ENCODE measurements at regions not wholly inside any gene's neighbourhood (a gene's known extent, or its start where the extent isn't known, plus 50 kb on each side); places are given as distances from the start of the nearest gene placed in this dataset.
A peak's percentile ranks its signal among the peaks of the same experiment; 100 is the strongest.

GRCh38 chr14:97273540-97273939, 476.4 kb downstream of the VRK1 start:
- DNase-seq: no peak

GRCh38 chr14:97274626-97275025, 477.4 kb downstream of the VRK1 start:
- DNase-seq: no peak

GRCh38 chr14:97275276-97275675, 478.1 kb downstream of the VRK1 start:
- no peak for DNase-seq

- no peak for DNase-seq
These were observed 479.4 kb downstream of the VRK1 start for GRCh38 chr14:97276573-97276972.

GRCh38 chr14:97277711-97278110, 480.5 kb downstream of the VRK1 start:
- no peak for DNase-seq

GRCh38 chr14:97280526-97280925, 483.3 kb downstream of the VRK1 start:
- no peak for DNase-seq

GRCh38 chr14:97281741-97282140, 484.6 kb downstream of the VRK1 start:
- no peak for DNase-seq

GRCh38 chr14:97282210-97283004, 485.2 kb downstream of the VRK1 start:
- no peak for DNase-seq

- DNase-seq: no peak
These were observed 485.8 kb downstream of the VRK1 start for GRCh38 chr14:97283005-97283403.

GRCh38 chr14:97283426-97283825, 486.2 kb downstream of the VRK1 start:
- DNase-seq: no peak

- no peak for DNase-seq
These were observed 486.7 kb downstream of the VRK1 start for GRCh38 chr14:97283841-97284240.

- DNase-seq: no peak
These were observed 490.8 kb downstream of the VRK1 start for GRCh38 chr14:97287956-97288355.

GRCh38 chr14:97290065-97290464, 492.9 kb downstream of the VRK1 start:
- DNase-seq: no peak

- DNase-seq: no peak
These were observed 493.8 kb downstream of the VRK1 start for GRCh38 chr14:97290977-97291376.

- DNase-seq: no peak
These were observed 496.5 kb downstream of the VRK1 start for GRCh38 chr14:97293659-97294058.

- no peak for DNase-seq
These were observed 498.0 kb downstream of the VRK1 start for GRCh38 chr14:97295108-97295710.

- DNase-seq: no peak
These were observed 499.0 kb downstream of the VRK1 start for GRCh38 chr14:97296176-97296575.

GRCh38 chr14:97297100-97297499, 499.9 kb downstream of the VRK1 start:
- no peak for DNase-seq

- DNase-seq: no peak
These were observed 501.1 kb downstream of the VRK1 start for GRCh38 chr14:97298331-97298730.

- DNase-seq: peak; percentile 17
These were observed 501.6 kb downstream of the VRK1 start for GRCh38 chr14:97298736-97299135.

GRCh38 chr14:97299661-97300060, 502.5 kb downstream of the VRK1 start:
- no peak for DNase-seq

GRCh38 chr14:97301931-97302559, 504.9 kb downstream of the VRK1 start:
- DNase-seq: no peak

- no peak for DNase-seq
These were observed 509.1 kb downstream of the VRK1 start for GRCh38 chr14:97306133-97306759.

- no peak for DNase-seq
These were observed 509.6 kb downstream of the VRK1 start for GRCh38 chr14:97306760-97307246.
